Astrocyte of the spinal cord (primary cell): ENCODE measurements at regions not wholly inside any gene's neighbourhood (a gene's known extent, or its start where the extent isn't known, plus 50 kb on each side); places are given as distances from the start of the nearest gene placed in this dataset.

Experiments
- DNase-seq: peaks from one replicate; pipeline ENCODE4 v3.0.0; 2011; ENCODE audit warnings: low read depth, low spot score
- H3K4me3 ChIP-seq: 2 replicates; pipeline ENCODE4 v1.5.1; 2011; ENCODE audit warnings: low read depth, mild to moderate bottlenecking, low read length, moderate library complexity
- CTCF ChIP-seq: IDR thresholded peaks from 2 replicates; pipeline ENCODE4 v1.5.1; 2012; ENCODE audit warnings: low read depth, mild to moderate bottlenecking, low read length, inconsistent platforms
- in situ Hi-C: cut with HindIII; loops from 2 replicates; pipeline ENCODE4 v1.10.0; 2017; ENCODE audit warnings: low sequenced_read_pairs

GRCh38 chr7:47221826-47222225 lies 360.1 kb downstream of the TNS3 start:
- no peak for DNase-seq
- H3K4me3 ChIP-seq: no peak overlapping the region
- no peak for TF ChIP-seq CTCF
- in situ Hi-C loops: no loop called here

- no peak overlapping the region for H3K4me3 ChIP-seq
- no peak for TF ChIP-seq CTCF
- no peak for DNase-seq
- in situ Hi-C loops: no loop called here
These were observed 363.3 kb downstream of the TNS3 start for GRCh38 chr7:47218378-47219176.

GRCh38 chr7:47217570-47218360 lies 364.1 kb downstream of the TNS3 start:
- no peak overlapping the region for H3K4me3 ChIP-seq
- TF ChIP-seq CTCF: no peak
- no peak for DNase-seq
- in situ Hi-C loops: no loop called here

GRCh38 chr7:47217086-47217485 lies 364.8 kb downstream of the TNS3 start:
- in situ Hi-C loops: no loop called here

GRCh38 chr7:47216439-47216838 lies 365.5 kb downstream of the TNS3 start:
- DNase-seq: no peak
- TF ChIP-seq CTCF: no peak
- no peak overlapping the region for H3K4me3 ChIP-seq
- in situ Hi-C loops: no loop called here

More at GRCh38 chr7:47217086-47217485, 364.8 kb downstream of the TNS3 start:
- no peak for DNase-seq
- no peak overlapping the region for H3K4me3 ChIP-seq
- no peak for TF ChIP-seq CTCF

- in situ Hi-C loops: no loop called here
- no peak for DNase-seq
- no peak for TF ChIP-seq CTCF
- no peak overlapping the region for H3K4me3 ChIP-seq
These were observed 366.3 kb downstream of the TNS3 start for GRCh38 chr7:47215640-47216039.
